ENCODE measurements at regions not wholly inside any gene's neighbourhood (a gene's known extent, or its start where the extent isn't known, plus 50 kb on each side); places are given as distances from the start of the nearest gene placed in this dataset.

DNA sequence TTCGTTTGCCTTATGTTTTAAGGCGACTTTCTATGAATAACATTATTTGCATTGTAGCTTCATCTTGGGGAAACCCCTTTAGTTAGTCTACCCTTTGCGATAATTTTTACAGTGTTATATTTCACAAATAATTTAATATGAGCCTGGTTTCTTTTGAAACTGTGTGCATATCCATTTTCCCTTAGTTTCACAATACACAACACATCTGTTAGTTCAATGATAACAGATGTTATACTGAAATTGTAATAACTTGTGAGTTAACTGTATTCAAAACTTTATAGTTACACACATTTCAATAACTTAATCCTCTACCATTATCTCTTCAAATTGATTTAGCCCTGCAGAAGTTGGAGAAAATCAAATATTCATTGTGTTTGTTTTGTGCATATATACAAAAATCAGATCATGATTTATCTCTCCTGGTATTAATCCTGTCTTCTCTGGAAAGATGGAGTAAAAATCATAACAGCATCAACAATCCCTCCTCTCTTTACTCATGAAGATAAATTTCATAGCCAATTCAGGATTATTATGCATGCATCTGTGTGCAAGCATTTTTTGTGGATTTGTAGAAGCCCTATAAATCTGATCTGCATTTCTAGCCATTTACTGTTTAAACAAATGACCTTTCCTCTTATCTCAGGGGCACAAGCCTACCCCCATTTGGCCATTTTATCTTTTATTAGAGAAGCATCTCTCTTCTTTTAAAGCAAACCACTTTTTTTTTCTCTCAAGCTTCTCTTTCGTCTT is 304.0 kb downstream of the VPS13C start:
- peaks cover 1% of the 10 kb centered on the region for H3K27me3 Mint-ChIP-seq (ENCODE audit: low read depth)
- ChIA-PET POLR2A (no interaction called here), CTCF (no interaction called here)
- H3K27ac Mint-ChIP-seq: no peak overlapping the region
- H3K4me3 Mint-ChIP-seq: no peak overlapping the region
- H3K36me3 Mint-ChIP-seq (ENCODE audit: low read depth): no peaks in the 10 kb centered on the region
- no peaks in the 10 kb centered on the region for H3K9me3 Mint-ChIP-seq (ENCODE audit: insufficient read depth)
- DNase-seq (no peak), ATAC-seq (no peak)
- H3K4me1 Mint-ChIP-seq (ENCODE audit: low read depth): no peaks in the 10 kb centered on the region

DNA sequence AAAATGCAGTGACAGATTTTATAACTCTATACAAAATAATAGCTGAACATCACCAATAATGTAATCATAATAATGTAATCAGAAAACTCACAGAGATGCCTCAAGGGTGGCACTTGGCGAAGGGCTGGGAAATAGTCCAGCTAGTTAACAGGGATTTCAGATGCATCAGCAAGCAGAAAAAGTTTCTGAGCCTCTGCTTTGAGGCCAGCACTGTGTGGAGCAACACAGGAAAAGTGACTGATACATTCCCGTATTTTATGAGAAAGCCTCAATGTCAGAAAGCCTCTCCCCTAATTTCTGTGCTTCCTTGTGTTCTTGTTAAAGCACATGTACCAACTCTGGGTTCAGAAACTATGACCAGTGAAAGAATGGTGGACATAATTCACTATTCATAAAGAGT is 304.8 kb downstream of the VPS13C start:
- Mint-ChIP-seq H3K4me1 (ENCODE audit: low read depth) (no peaks in the 10 kb centered on the region), H3K4me3 (no peak overlapping the region), H3K9me3 (ENCODE audit: insufficient read depth) (no peaks in the 10 kb centered on the region), H3K27ac (no peak overlapping the region), H3K36me3 (ENCODE audit: low read depth) (no peaks in the 10 kb centered on the region), H3K27me3 (ENCODE audit: low read depth) (peaks cover 1% of the 10 kb centered on the region)
- ATAC-seq (no peak), DNase-seq (no peak)
- CTCF ChIA-PET: no interaction called here
- POLR2A ChIA-PET: no interaction called here

DNA sequence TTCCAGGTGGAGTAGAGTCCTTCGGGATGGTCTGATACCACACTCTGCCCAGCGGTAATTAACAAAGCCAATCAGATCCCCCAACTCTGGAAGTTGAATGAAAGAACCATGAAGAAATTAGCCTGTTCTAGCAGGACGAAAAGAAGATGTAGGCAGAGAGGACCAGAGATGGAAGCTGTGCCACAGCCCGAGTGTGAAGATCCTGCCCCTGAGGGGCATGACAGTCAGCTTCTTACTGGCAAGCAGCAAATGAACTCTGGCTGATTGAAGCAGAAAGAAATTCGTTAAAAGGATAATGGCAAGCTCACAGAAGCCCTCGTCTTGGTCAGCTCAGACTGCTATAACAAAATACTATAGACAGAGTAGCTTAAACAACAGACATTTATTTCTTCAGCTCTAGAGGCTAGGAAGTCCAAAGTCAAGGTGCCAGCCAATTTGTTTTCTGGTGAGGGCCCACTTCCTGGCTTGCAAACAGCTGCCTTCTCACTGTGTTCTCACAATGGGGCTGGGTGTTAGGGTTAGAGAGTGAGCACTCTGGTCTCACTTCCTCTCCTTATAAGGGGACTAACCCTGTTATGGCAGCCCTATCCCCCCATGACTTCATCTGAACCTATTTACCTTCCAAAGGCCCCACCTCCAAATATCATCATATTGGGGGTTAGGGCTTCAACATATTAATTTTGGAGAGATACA is 307.1 kb downstream of the VPS13C start:
- H3K36me3 Mint-ChIP-seq (ENCODE audit: low read depth): no peaks in the 10 kb centered on the region
- no peaks in the 10 kb centered on the region for H3K9me3 Mint-ChIP-seq (ENCODE audit: insufficient read depth)
- no peaks in the 10 kb centered on the region for H3K4me1 Mint-ChIP-seq (ENCODE audit: low read depth)
- CTCF ChIA-PET: interaction anchor here (2.8 kb wide), 1 partner anchor 82 kb away, joined by 10 read pairs; no protein-coding TSS in a partner anchor
- peaks cover 3% of the 10 kb centered on the region for H3K27me3 Mint-ChIP-seq (ENCODE audit: low read depth)
- POLR2A ChIA-PET: no interaction called here
- DNase-seq (no peak), ATAC-seq (no peak)
- no peak overlapping the region for H3K27ac Mint-ChIP-seq
- H3K4me3 Mint-ChIP-seq: no peak overlapping the region

DNA sequence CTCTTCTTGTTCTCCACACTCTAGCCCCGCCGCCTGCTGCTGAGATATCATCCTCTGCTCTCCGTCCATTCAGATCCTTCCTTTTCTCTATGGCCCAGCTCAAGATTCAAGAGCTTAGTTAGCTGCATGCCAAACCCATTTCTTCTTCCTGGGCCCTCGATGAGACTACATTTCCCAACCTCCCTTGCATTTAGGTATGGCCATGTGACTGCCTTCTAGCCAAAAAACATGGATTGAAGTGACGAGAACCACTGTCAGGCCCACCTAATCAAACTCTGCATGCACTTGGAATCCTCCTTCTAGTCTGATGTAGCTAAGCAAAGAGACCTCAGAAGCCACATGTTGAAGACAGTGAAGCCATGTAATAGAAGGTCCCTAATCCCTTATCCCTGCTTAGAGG is 308.2 kb downstream of the VPS13C start:
- CTCF ChIA-PET: interaction anchor here (2.8 kb wide), 1 partner anchor 83 kb away, joined by 10 read pairs; no protein-coding TSS in a partner anchor
- Mint-ChIP-seq H3K36me3 (ENCODE audit: low read depth) (no peaks in the 10 kb centered on the region), H3K9me3 (ENCODE audit: insufficient read depth) (no peaks in the 10 kb centered on the region), H3K4me3 (no peak overlapping the region), H3K4me1 (ENCODE audit: low read depth) (no peaks in the 10 kb centered on the region), H3K27me3 (ENCODE audit: low read depth) (peaks cover 3% of the 10 kb centered on the region), H3K27ac (no peak overlapping the region)
- POLR2A ChIA-PET: no interaction called here
- ATAC-seq (no peak), DNase-seq (no peak)

DNA sequence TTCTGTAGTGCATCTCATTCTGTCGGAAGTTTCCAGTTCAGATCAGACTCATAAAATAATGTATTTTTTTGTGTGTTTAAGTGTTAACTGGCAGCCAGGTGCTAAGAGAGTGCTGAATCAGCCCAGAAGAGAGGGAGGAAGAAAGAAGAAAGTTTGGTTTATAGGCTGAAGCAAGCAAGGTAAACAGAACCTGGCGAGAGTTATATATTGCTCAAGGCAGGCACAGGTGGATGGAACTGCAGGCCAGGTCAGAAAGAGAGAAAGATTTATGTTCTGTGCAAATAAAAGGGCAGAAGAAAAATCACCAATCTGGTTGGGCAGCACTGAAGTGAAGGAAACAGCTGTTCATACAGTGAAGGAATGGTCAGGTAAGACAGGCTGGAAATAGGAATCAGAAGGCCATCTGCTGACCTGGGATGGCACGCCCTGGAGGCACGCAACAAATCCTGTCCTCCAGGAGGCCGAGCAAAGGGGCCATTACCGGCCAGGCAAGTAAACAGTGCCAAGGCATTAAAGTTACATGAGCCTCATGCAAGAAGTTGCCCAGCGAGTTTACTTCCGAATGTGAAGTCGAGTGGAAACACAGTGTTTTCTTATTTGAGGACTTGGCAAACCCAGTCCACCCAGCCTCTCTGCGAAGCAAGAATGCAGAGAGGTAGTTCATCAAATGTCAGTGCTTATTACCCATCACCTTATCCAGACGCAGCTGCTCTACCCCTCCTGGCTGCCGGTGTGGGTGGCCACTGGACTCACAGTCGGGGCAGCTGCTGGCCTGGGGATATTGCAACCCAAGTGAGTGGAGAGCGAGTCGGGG is 309.8 kb downstream of the VPS13C start:
- ATAC-seq (no peak), DNase-seq (no peak)
- CTCF ChIA-PET: no interaction called here
- no peak overlapping the region for H3K27ac Mint-ChIP-seq
- H3K9me3 Mint-ChIP-seq (ENCODE audit: insufficient read depth): no peaks in the 10 kb centered on the region
- no peak overlapping the region for H3K4me3 Mint-ChIP-seq
- H3K4me1 Mint-ChIP-seq (ENCODE audit: low read depth): no peaks in the 10 kb centered on the region
- POLR2A ChIA-PET: no interaction called here
- peaks cover 2% of the 10 kb centered on the region for H3K27me3 Mint-ChIP-seq (ENCODE audit: low read depth)
- H3K36me3 Mint-ChIP-seq (ENCODE audit: low read depth): no peaks in the 10 kb centered on the region

DNA sequence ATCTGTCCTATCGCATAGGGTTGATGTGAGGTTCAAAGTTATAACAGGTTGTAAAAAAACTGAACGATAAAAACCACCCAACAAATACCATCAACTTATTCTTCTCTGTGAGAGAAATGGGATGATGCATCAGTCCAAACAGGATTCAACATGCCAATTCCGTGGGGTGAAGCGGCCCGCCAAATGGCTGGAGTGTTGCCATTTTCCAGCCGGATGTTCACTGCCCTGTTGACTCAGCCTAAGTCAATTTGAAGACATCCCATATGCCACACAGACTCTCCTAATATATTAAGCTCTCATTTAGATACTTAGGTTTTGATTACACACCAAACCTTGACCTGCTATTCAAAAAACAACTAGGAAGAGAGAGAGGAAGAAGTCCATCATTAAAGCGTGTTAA is 311.1 kb downstream of the VPS13C start:
- POLR2A ChIA-PET: no interaction called here
- ATAC-seq: no peak
- Mint-ChIP-seq H3K4me1 (ENCODE audit: low read depth) (no peaks in the 10 kb centered on the region), H3K27ac (no peak overlapping the region), H3K36me3 (ENCODE audit: low read depth) (no peaks in the 10 kb centered on the region), H3K9me3 (ENCODE audit: insufficient read depth) (no peaks in the 10 kb centered on the region), H3K4me3 (no peak overlapping the region), H3K27me3 (ENCODE audit: low read depth) (peaks cover 2% of the 10 kb centered on the region)
- DNase-seq: no peak
- CTCF ChIA-PET: no interaction called here

DNA sequence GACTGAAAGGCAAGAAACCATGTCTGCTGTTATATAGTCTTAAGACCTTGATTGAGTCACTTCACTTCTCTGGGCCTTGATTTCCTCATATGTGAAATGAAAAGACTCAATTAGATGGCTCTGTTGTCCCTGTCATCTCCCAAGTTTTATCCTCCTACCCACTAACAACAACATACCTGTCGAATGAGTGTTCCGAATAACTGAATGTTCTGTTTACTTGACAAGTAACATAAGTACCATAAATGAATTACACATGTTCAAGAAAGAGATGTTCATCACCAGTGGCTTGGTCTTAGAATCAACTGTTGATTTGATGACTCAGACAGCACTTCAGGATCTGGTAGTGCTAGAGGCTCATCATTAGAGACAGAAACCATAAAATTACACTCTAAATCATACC is 311.7 kb downstream of the VPS13C start:
- Mint-ChIP-seq H3K4me1 (ENCODE audit: low read depth) (no peaks in the 10 kb centered on the region), H3K27me3 (ENCODE audit: low read depth) (peaks cover 2% of the 10 kb centered on the region), H3K36me3 (ENCODE audit: low read depth) (no peaks in the 10 kb centered on the region), H3K4me3 (no peak overlapping the region), H3K27ac (no peak overlapping the region), H3K9me3 (ENCODE audit: insufficient read depth) (no peaks in the 10 kb centered on the region)
- no peak for ATAC-seq
- POLR2A ChIA-PET: no interaction called here
- no peak for DNase-seq
- CTCF ChIA-PET: no interaction called here

DNA sequence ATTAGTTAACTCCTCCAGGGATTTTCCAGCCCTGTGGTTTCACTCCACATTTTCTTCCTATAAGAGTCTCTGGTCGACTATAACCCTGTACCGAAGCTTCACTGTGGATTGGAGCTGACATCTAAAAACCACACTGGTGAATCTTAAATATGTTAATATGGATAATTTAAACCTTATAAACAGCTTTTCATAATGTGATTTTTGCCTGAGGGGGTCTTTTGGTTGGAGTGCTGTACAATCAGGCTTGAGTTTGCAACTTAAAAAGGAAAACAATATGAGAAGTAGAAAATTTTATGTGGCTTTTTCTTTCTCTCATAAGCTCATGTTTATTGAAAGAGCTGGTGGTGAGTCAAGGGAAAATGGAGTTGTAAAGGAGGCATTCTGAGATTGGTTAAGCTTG is 313.7 kb downstream of the VPS13C start:
- no peaks in the 10 kb centered on the region for H3K4me1 Mint-ChIP-seq (ENCODE audit: low read depth)
- POLR2A ChIA-PET: no interaction called here
- CTCF ChIA-PET: no interaction called here

DNA sequence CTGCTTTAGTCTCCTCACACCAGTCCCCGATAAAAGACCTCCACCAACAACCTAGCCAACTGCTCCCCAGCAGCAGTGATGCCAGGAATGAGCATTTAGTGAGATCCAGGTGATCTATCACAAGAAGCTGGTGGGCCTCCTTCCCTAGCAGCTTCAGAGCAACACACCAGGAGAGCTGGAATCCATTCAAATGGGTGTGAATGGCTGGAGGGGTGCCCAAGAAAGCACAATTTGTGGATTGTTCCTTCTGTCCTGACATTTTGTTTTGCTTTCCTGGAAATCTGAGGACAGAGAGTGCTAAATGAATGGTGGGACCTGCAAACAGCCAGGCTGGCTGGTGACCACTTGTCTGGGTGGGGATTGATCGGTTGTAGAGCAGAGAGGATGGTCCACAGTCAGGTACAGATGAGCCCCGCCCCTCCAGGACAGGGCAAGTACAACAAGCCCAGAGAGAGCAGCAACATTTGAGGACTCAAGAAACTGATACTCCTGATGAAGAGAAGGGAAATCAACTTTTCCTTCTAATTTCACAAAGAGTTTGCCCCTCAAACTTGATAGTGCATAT is 316.8 kb downstream of the VPS13C start:
- ChIA-PET POLR2A (no interaction called here), CTCF (no interaction called here)
- Mint-ChIP-seq H3K4me1 (ENCODE audit: low read depth) (no peaks in the 10 kb centered on the region), H3K36me3 (ENCODE audit: low read depth) (no peaks in the 10 kb centered on the region), H3K9me3 (ENCODE audit: insufficient read depth) (no peaks in the 10 kb centered on the region), H3K27me3 (ENCODE audit: low read depth) (peaks cover 4% of the 10 kb centered on the region), H3K4me3 (no peak overlapping the region), H3K27ac (no peak overlapping the region)
- ATAC-seq: no peak
- DNase-seq: no peak

More for the DNA sequence above, 313.7 kb downstream of the VPS13C start:
- Mint-ChIP-seq H3K27ac (no peak overlapping the region), H3K36me3 (ENCODE audit: low read depth) (no peaks in the 10 kb centered on the region), H3K4me3 (no peak overlapping the region), H3K27me3 (ENCODE audit: low read depth) (peaks cover 2% of the 10 kb centered on the region), H3K9me3 (ENCODE audit: insufficient read depth) (no peaks in the 10 kb centered on the region)
- no peak for ATAC-seq
- DNase-seq: no peak

DNA sequence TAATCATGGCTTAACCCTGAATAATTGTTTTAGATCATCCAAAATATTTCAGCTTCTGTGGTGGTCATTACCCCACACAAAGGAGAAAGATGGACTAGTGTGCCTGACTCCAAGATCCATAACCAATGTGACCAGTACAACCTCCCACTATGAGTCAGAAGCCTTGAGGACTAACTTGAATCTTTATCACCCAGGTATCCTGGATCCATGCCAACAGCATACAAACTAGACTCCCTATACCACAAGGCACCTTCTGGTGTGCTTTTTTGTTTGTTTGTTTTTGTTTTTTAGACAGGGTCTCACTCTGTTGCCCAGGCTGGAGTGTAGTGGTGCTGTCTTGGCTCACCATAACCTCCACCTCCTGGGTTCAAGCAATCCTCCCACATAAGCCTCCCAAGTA is 317.7 kb downstream of the VPS13C start:
- H3K36me3 Mint-ChIP-seq (ENCODE audit: low read depth): no peaks in the 10 kb centered on the region
- ChIA-PET CTCF (no interaction called here), POLR2A (no interaction called here)
- no peaks in the 10 kb centered on the region for H3K4me1 Mint-ChIP-seq (ENCODE audit: low read depth)
- H3K27ac Mint-ChIP-seq: no peak overlapping the region
- no peak overlapping the region for H3K4me3 Mint-ChIP-seq
- no peak for ATAC-seq
- H3K9me3 Mint-ChIP-seq (ENCODE audit: insufficient read depth): no peaks in the 10 kb centered on the region
- H3K27me3 Mint-ChIP-seq (ENCODE audit: low read depth): peaks cover 4% of the 10 kb centered on the region
- no peak for DNase-seq

DNA sequence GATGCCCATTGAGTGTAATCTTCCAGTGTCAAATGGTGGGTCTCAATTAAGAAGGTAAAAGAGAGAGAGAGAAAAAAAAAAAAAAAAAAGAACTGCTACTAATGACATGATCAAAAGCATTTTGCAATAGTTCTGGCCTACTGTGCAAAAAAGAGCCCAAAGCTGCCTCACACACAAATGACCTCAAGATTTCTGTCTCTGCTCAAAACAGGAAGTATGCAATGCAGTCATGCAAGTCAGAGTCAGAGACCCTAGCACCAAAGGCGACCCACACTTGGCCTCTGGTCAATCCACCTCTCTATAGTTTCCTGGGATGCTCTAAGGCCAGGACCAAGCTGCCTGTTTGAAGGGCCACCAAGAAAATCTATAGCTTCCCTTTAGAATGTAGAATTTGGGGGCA is 323.5 kb downstream of the VPS13C start:
- Mint-ChIP-seq H3K4me1 (ENCODE audit: low read depth) (no peaks in the 10 kb centered on the region), H3K4me3 (no peak overlapping the region), H3K27ac (no peak overlapping the region), H3K9me3 (ENCODE audit: insufficient read depth) (no peaks in the 10 kb centered on the region), H3K27me3 (ENCODE audit: low read depth) (peaks cover 7% of the 10 kb centered on the region), H3K36me3 (ENCODE audit: low read depth) (no peaks in the 10 kb centered on the region)
- DNase-seq (no peak), ATAC-seq (no peak)
- POLR2A ChIA-PET: no interaction called here
- CTCF ChIA-PET: no interaction called here

DNA sequence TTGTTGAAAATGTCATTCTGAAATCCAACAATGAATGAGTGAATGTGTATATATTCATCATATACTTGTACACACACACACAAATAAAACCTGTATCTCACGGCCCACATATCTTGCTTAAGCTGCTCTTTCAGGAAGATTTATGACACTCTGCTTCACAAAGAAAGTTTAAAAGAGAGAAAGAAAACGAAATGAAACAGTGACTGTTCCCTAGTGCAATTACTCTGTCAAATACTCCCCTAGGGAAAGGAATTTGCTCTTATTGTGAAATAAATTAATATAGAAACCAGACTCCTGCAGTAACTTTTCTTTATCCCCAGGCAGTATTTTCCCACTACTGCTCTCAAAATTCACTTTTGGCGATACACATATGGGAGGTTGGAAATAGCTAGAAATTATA is 329.1 kb downstream of the VPS13C start:
- H3K27ac Mint-ChIP-seq: no peak overlapping the region
- POLR2A ChIA-PET: no interaction called here
- CTCF ChIA-PET: interaction anchor here (1.4 kb wide), 1 partner anchor 100 kb away, joined by 3 read pairs; no protein-coding TSS in a partner anchor
- H3K4me1 Mint-ChIP-seq (ENCODE audit: low read depth): no peaks in the 10 kb centered on the region
- H3K9me3 Mint-ChIP-seq (ENCODE audit: insufficient read depth): no peaks in the 10 kb centered on the region
- H3K27me3 Mint-ChIP-seq (ENCODE audit: low read depth): peaks cover 3% of the 10 kb centered on the region
- H3K4me3 Mint-ChIP-seq: no peak overlapping the region
- no peak for ATAC-seq
- no peaks in the 10 kb centered on the region for H3K36me3 Mint-ChIP-seq (ENCODE audit: low read depth)
- DNase-seq: no peak
